ENCODE measurements at regions not wholly inside any gene's neighbourhood (a gene's known extent, or its start where the extent isn't known, plus 50 kb on each side); places are given as distances from the start of the nearest gene placed in this dataset.

- no peaks in the 10 kb centered on the region for H3K9me3 ChIP-seq (ENCODE audit: control insufficient read depth in 4 of 4, insufficient read depth in 3 of 4, low read length in 3 of 4)
- no peak overlapping the region for H3K9ac ChIP-seq (ENCODE audit: insufficient read depth in 1 of 2, low read length in 2 of 2)
- ATAC-seq (ENCODE audit: insufficient read depth, low FRiP score) (no peak), DNase-seq (peak; percentile 13 to 58 (median 50))
- 70 to 80% methylated on average over 3 of the region's 3 CpGs for WGBS, 2 donors
- H3K27ac ChIP-seq (ENCODE audit: low read depth in 1 of 2, low read length in 1 of 2), result no peak overlapping the region
- H3K4me1 ChIP-seq (ENCODE audit: control insufficient read depth in 5 of 5, insufficient read depth in 5 of 5, low read length in 5 of 5), result peaks cover 0 to 13% (median 0%) of the 10 kb centered on the region in 5 donors
- TF ChIP-seq, protein P1, sequence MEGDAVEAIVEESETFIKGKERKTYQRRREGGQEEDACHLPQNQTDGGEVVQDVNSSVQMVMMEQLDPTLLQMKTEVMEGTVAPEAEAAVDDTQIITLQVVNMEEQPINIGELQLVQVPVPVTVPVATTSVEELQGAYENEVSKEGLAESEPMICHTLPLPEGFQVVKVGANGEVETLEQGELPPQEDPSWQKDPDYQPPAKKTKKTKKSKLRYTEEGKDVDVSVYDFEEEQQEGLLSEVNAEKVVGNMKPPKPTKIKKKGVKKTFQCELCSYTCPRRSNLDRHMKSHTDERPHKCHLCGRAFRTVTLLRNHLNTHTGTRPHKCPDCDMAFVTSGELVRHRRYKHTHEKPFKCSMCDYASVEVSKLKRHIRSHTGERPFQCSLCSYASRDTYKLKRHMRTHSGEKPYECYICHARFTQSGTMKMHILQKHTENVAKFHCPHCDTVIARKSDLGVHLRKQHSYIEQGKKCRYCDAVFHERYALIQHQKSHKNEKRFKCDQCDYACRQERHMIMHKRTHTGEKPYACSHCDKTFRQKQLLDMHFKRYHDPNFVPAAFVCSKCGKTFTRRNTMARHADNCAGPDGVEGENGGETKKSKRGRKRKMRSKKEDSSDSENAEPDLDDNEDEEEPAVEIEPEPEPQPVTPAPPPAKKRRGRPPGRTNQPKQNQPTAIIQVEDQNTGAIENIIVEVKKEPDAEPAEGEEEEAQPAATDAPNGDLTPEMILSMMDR (IDR thresholded peaks at IDR 0.05; ENCODE audit: control extremely low read depth, extremely low read depth), result no peak
- H3K27me3 ChIP-seq (ENCODE audit: control insufficient read depth in 3 of 3, insufficient read depth in 3 of 3, low read length in 2 of 3), result no peaks in the 10 kb centered on the region
- no peak overlapping the region for H3K4me3 ChIP-seq
- H3K36me3 ChIP-seq (ENCODE audit: control insufficient read depth in 4 of 4, insufficient read depth in 4 of 4, low read length in 4 of 4), result no peaks in the 10 kb centered on the region
Measured at GRCh38 chr9:26612211-26612610, 280.4 kb downstream of the CAAP1 start.

DNA sequence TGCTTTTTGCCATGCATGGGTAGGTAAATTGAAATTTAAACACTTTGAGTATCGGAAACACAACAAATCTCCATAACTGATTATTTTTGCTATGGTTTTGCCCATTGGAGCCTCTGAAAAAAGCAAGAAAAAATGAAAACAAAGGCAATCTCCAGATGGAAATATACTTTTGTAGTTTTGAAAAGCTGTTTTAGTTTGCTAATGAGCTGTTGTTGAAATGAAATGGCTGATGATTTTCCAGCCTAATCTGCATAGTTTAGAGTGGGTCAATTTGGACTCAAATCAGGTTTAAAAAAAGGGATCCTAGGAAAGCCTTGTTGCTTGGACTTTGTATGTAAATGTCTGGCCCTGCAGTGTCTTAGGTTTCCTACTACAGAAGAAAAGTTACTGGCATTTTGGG lies 285.8 kb downstream of the CAAP1 start:
- peaks cover 0 to 30% (median 0%) of the 10 kb centered on the region in 5 donors for H3K4me1 ChIP-seq (ENCODE audit: control insufficient read depth in 5 of 5, insufficient read depth in 5 of 5, low read length in 5 of 5)
- no peak overlapping the region for H3K9ac ChIP-seq (ENCODE audit: insufficient read depth in 1 of 2, low read length in 2 of 2)
- no peak overlapping the region for H3K27ac ChIP-seq (ENCODE audit: low read depth in 1 of 2, low read length in 1 of 2)
- no peaks in the 10 kb centered on the region for H3K27me3 ChIP-seq (ENCODE audit: control insufficient read depth in 3 of 3, insufficient read depth in 3 of 3, low read length in 2 of 3)
- 78 to 88% methylated on average over 1 of the region's 1 CpG for whole genome bisulfite sequencing, 2 donors
- DNase-seq (peak in 2 of 3 donors; percentile 96 to 98), ATAC-seq (ENCODE audit: insufficient read depth, low FRiP score) (no peak)
- no peak overlapping the region for H3K4me3 ChIP-seq
- TF ChIP-seq, protein P1 (IDR thresholded peaks at IDR 0.05; ENCODE audit: control extremely low read depth, extremely low read depth), result no peak
- H3K36me3 ChIP-seq (ENCODE audit: control insufficient read depth in 4 of 4, insufficient read depth in 4 of 4, low read length in 4 of 4), result no peaks in the 10 kb centered on the region
- no peaks in the 10 kb centered on the region for H3K9me3 ChIP-seq (ENCODE audit: control insufficient read depth in 4 of 4, insufficient read depth in 3 of 4, low read length in 3 of 4)

- peaks cover 0 to 27% (median 0%) of the 10 kb centered on the region in 5 donors for H3K4me1 ChIP-seq (ENCODE audit: control insufficient read depth in 5 of 5, insufficient read depth in 5 of 5, low read length in 5 of 5)
- peak; percentile 73 for ATAC-seq (ENCODE audit: insufficient read depth, low FRiP score)
- 57 to 83% methylated on average over 1 of the region's 1 CpG for WGBS, 2 donors
- H3K4me3 ChIP-seq, result no peak overlapping the region
- no peaks in the 10 kb centered on the region for H3K9me3 ChIP-seq (ENCODE audit: control insufficient read depth in 4 of 4, insufficient read depth in 3 of 4, low read length in 3 of 4)
- DNase-seq, result no peak
- no peaks in the 10 kb centered on the region for H3K27me3 ChIP-seq (ENCODE audit: control insufficient read depth in 3 of 3, insufficient read depth in 3 of 3, low read length in 2 of 3)
- no peaks in the 10 kb centered on the region for H3K36me3 ChIP-seq (ENCODE audit: control insufficient read depth in 4 of 4, insufficient read depth in 4 of 4, low read length in 4 of 4)
- no peak overlapping the region for H3K27ac ChIP-seq (ENCODE audit: low read depth in 1 of 2, low read length in 1 of 2)
- TF ChIP-seq, protein P1 (IDR thresholded peaks at IDR 0.05; ENCODE audit: control extremely low read depth, extremely low read depth), result no peak
- no peak overlapping the region for H3K9ac ChIP-seq (ENCODE audit: insufficient read depth in 1 of 2, low read length in 2 of 2)
Measured at GRCh38 chr9:26605367-26605766, 287.2 kb downstream of the CAAP1 start.

GRCh38 chr9:26604076-26604662 lies 288.4 kb downstream of the CAAP1 start:
- Histone ChIP-seq H3K27me3 (ENCODE audit: control insufficient read depth in 3 of 3, insufficient read depth in 3 of 3, low read length in 2 of 3) (no peaks in the 10 kb centered on the region), H3K27ac (ENCODE audit: low read depth in 1 of 2, low read length in 1 of 2) (no peak overlapping the region), H3K9me3 (ENCODE audit: control insufficient read depth in 4 of 4, insufficient read depth in 3 of 4, low read length in 3 of 4) (no peaks in the 10 kb centered on the region), H3K4me1 (ENCODE audit: control insufficient read depth in 5 of 5, insufficient read depth in 5 of 5, low read length in 5 of 5) (peaks cover 0 to 27% (median 0%) of the 10 kb centered on the region in 5 donors), H3K4me3 (no peak overlapping the region), H3K36me3 (ENCODE audit: control insufficient read depth in 4 of 4, insufficient read depth in 4 of 4, low read length in 4 of 4) (no peaks in the 10 kb centered on the region), H3K9ac (ENCODE audit: insufficient read depth in 1 of 2, low read length in 2 of 2) (no peak overlapping the region)
- ATAC-seq (ENCODE audit: insufficient read depth, low FRiP score) (no peak), DNase-seq (no peak)
- TF ChIP-seq, protein P1 (IDR thresholded peaks at IDR 0.05; ENCODE audit: control extremely low read depth, extremely low read depth), result no peak
- WGBS, 2 donors, result 81 to 85% methylated on average over 4 of the region's 4 CpGs

Data from lung (tissue), 11 donors.